GM18498 (cell line): ENCODE measurements at regions not wholly inside any gene's neighbourhood (a gene's known extent, or its start where the extent isn't known, plus 50 kb on each side); places are given as distances from the start of the nearest gene placed in this dataset.

Experiments used
- ATAC-seq: cut with Tn5 transposase; IDR thresholded peaks from one replicate; pipeline ENCODE4 v1.9.1; 2021; ENCODE audit warnings: mild to moderate bottlenecking, moderate library complexity; ENCODE audit not compliant: unreplicated experiment

DNA sequence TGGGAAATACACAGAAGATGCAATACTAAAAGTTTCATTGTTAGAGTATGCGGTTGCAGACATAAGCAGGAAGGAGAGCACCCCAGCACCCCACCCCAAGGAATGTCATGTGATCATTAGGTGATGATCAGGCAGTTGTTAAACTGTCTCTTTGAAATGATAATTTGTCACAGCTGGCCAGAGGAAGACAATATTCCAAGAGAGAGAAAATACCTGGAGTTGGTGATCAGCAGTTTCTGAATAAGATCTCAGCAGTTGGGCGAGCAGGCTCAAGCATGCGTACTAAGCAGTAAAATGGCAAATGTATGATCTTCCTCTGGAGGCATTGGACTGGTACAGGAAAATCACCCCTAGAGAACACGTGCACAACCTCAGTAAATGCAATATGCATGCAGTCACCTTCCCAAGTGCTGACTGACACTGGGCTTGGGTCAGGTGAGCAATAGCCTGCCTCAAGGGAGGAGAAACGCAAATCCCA is 250.1 kb upstream of the MBL2 start:
- ATAC-seq, result no peak

DNA sequence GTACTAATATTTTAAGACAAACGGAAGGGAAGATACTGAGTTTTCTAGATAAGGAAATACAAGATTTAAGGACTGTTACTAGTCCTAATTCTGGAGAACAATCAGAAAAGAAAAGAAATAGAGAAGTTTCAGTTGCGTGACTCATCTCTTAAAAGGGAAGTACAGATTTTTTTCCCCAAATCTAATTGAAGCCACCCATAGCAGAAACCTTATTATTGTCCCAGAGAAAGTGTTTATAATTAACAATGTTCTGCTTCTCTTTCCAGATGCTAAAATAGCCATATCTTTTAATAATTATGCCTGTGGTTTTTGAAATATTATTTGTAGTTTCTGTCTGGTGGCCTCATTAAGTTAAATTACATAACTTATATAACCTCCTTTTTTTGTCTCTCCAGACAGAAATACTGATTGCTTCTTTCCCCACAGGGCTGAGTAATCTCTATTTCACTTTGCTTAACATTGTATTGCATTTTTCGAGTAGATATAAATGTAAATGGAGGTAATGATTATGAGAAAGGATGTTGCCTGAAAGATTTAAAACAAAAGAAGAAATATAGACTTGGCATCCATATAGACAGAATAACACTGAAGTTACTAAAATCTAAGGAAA is 240.7 kb upstream of the MBL2 start:
- ATAC-seq, result no peak

DNA sequence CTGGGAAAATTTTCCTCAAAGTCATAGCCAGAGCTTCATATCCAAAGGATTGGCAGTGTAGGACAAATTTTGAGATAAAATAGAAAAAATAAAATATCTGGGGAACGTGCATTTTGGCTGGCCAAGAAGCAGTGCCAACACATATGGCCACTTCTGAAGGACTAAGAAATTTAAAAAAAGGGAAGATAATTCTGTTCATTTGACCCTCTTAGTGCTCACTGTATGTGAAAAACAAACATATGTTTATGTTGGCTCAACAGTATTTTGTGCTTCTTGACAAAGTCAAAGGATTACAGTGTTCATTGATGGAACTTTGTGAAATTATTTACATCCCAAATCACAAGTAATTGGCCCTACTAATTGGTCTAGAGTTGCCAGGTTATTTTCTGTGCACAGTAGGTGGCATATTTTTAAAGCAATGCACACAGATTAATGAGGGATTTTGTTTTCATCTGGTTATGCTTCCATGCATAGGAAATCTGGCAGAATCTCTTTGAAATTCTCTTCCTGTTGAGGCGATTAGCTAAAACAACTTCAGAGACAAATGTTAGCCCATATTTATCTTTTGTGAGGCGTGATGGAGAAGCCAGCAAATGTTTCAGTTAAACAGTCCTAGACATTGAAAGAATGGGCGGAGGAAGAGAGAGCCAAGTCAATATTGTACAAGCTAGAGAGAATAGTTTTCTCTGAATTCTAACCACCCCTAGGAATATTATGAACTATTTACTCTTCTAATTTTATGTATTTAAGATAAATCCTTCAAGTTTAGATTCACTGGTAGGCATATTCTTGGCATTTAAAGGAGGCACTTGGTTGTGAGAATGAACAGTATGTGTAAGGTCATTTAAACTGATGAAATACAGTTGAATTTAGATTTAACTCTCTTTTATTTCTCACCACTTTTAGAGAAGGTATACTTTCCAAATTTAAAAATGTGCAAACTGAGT is 237.7 kb upstream of the MBL2 start:
- ATAC-seq, result no peak

DNA sequence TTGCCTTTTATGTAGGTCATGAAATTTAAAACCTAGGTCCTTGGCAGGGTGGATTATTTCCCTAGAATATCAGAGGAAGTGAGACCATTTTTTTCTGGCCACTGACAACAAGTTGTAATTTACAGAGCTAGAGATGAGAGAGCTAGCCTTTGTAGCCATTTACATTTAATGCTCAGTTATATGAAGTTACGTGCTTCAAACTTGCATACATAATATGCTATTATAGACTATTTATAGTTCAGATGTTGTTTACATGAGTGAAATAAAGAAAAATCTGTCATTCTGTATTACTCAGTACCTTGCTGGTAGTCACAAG is 234.9 kb upstream of the MBL2 start:
- no peak for ATAC-seq

DNA sequence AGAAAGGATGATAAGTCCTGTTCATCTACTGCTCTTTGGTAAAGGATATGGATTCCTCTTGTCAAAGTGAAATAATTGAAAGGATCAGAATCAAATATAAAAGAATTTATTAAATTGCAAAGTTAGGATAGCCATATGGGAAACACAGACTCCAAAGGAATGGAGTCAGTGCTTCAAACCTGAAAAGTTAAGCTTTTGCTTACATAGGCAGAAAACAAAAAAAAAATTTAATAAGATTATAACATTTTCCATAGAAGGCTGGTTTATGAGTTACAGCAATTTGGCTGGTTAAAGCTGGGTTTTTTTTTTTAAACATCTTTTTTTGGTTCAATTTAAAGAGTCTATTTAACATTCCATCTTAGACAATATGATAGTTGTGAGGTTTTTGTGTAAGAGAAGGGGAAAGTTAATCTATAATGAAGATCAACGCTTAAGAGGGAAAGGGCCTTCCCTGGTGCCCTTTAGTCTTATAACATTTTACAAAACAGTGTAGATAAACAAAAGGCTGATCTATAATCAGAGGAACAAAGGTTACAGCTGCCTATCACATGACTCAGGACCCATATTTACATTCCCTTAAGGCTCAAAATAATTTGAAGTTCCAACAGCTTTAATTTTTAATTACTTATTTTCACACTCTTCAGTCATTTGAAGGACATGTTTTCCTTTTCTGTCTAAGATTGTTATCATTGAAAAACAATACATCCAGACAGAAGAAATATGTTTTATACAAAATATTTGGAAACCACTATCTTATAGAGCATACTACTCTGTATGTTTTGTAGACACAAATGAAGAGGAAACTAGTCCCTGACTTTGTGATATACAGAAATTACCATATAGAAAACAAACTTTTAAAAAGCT is 234.3 kb upstream of the MBL2 start:
- no peak for ATAC-seq

DNA sequence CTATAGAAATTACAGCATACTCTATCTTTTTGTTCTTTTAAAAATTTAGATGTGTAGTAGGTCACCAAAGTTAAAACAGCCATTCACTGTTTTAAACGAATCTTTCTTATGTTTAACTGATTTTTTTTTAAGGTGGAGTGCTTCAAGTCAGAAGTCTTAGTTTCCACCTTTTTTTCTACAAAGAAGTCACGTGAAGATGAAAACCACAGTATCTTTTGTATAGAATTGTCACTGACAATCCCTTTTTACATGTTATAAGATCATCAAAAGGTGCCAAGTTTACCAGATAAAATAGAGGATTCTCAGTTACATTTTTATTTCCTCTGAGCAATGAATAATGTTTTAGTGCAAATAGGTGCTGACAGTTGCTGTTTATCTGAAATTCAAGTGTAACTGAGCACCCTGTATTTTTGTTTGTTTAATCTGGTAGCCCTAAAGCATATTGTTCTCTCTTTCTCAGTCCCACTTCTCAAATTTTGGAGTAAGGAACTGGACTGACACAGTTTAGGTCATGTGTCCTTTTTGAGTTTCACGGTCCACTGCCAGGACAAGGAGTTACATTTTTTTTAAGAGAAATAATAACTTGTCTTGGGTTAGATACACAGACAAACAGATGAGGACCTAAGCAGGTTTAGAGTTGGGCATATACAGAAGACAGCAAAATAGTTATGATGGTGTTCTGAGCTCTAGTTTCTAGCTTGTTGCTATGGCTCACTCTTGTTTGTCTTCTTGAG is 233.2 kb upstream of the MBL2 start:
- ATAC-seq, result no peak

DNA sequence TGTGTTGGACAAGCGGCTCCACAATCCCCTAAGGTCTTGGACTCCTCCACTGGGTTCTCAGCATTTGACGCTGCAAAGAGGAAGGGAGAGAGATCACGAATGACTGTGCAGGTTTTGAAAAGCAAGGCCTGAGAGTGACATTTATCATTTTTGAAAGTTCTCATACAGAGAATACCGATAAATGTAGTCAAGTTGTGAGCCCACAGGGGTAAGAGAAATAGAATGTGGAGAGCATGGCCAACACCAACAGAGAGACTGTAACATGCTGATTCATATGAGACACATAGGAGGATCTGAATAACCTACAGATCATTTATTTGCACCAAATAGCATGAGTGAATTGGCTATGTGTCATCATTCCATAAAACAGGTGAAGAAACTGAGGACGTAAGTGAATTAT is 230.5 kb upstream of the MBL2 start:
- ATAC-seq, result no peak

DNA sequence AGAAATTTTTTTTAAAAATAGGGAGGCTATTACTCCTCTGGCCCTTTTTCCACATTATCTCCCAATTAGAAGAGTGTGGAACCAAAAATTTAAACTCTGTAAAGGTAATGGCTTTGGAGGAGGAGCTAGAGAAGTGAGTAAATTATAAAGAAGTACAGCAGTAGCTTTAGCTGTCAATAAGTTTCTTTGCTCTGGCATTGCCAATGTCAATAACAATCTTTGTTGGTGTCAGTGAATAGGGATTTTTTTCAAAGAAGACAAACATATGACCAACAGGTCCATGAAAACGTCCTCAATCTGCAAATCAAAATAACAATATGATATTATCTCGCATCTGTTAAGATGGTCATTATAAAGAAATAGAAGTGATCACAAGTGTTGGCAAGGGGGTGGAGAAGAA is 227.1 kb upstream of the MBL2 start:
- no peak for ATAC-seq

DNA sequence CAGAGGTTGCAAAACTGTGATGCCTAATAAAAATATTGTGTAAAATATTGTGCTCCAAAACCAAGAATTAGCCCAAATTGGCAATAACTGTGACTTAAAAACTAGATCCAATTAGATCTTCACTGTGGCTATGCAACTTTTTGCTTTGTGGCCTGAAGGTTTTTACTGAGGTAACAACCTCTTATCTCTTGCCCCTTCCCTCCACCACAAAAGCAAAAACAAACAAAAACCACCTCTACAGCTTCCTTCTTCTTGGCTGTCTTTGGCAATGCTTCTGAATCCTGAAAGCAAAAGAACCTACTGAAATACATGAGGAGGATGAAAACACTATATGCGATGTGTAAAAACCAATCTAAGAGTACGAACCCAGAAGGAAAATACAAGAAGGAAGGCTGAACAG is 226.7 kb upstream of the MBL2 start:
- ATAC-seq, result no peak

DNA sequence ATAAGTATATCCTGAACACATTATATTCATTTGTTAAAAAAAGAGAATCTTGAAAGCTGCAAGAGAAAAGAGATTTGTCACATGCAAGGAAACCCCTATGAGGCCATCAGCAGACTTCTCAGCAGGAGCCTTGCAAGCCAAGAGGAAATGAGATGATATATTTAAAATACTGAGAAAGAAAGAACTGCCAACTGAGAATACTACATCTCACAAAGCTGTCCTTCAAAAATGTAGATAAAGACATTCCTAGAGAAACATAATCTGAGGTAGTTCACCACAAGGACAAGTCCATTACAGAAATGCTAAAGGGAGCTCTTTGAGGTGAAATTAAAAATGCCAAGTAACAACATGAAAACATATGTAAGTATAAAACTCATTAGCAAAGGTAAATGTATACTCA is 224.4 kb upstream of the MBL2 start:
- ATAC-seq, result no peak

DNA sequence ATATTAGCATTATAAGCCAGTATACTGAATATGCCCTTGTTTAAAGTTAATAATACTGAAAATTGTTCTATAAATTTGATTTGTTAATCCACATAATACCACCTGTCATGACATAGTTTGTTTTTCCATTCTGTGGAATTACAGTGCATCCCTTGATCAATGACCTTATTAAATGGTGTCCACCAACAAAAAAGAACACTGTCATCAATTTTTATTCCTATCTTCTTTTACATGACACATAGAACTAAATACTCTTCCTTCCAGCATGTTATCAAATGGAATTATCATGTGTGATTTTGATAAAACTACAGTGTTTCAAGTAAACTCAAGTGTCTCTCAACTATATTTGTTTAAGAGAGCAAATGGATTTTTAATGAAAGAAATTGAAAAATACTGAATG is 221.8 kb upstream of the MBL2 start:
- no peak for ATAC-seq

DNA sequence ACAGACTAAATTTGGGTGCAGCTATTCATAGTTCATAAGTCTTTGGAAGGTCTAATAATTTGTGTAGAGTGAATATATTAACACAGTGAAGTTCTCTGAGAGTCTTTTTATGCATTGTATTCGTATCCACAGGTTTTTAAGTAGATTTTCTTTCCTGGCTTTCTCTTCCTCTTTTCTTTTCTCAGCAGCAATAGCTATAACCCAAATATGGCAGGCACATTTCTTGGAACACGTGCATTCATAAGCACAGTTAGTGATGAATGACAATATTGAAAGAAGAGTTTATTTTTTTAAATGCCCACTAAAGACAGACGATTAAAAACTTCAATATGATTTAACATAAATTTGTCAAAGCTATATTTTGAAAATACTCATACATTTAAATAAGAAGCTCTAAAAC is 220.5 kb upstream of the MBL2 start:
- no peak for ATAC-seq

DNA sequence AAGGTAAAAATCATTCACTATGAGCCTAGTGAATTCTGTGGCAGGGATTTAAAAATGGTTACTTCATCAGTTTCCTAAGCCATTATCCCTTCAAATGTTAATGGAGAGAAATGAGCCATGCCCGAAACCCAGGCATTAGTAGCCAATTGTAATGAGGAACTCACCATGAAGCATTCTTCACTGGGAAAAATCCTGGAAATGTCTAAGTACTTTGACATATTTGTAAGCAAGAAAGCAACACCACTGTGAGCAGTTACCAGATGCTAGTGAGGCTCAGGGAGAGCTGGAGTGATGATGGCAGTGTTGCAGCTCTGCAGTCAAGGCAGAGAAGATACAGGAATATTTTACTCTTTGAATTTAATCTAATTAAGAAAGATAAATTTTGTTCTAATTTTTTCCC is 220.0 kb upstream of the MBL2 start:
- no peak for ATAC-seq

DNA sequence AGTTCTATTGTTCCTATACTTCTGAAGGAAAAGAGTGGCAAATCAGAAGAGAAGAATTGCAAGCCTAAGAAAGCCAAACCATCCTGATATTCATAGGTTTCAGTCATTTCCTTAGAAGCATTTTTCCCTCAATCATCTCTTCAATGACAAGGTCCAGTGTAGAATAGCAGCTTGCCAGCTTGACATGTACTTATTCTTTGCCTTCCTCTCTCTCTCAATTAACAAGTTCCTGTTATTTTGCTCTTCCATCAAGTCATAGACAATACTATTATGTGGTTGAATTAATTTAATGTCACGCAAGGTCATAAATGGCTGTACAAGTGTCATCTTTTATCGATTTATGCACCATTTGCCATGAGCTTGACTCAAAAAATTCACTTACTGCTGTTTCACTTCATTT is 216.3 kb upstream of the MBL2 start:
- ATAC-seq, result no peak

DNA sequence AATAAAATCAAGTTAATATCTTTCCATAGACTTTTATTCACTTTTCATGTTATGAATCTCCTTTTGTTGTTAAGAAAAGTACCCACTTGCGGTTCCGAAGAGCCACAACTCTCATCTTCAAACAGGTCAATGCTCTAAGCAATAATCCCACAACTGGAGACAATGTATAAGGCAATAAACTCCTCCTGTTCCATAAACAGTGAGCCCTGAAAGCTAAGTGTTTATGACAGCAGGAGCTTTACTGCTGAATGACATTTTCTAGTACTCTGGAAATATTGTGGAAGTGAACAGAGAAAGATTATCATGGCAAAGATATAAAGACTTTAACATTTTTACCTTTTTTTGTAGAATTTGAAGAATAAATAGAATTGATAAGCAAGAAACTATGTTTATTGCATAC is 213.5 kb upstream of the MBL2 start:
- no peak for ATAC-seq

DNA sequence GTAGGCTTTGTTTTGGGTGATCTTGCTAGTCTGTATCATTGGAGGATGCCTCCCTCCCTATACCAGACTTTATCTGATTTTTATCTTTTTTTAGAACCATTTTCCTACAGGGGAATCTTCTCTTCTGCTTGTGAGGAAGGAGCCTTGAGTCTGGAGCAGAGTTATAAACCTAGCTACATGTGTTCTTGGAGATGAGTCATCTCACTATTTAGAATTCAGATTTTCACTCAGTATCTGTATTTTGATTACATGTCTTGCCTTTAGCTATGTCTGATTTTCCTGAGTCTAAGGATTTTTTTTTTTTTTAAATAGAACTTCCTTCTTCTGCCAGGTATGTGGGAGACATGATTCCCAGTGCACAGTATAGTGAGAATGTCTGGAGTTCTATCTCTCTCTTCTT is 211.6 kb upstream of the MBL2 start:
- no peak for ATAC-seq

DNA sequence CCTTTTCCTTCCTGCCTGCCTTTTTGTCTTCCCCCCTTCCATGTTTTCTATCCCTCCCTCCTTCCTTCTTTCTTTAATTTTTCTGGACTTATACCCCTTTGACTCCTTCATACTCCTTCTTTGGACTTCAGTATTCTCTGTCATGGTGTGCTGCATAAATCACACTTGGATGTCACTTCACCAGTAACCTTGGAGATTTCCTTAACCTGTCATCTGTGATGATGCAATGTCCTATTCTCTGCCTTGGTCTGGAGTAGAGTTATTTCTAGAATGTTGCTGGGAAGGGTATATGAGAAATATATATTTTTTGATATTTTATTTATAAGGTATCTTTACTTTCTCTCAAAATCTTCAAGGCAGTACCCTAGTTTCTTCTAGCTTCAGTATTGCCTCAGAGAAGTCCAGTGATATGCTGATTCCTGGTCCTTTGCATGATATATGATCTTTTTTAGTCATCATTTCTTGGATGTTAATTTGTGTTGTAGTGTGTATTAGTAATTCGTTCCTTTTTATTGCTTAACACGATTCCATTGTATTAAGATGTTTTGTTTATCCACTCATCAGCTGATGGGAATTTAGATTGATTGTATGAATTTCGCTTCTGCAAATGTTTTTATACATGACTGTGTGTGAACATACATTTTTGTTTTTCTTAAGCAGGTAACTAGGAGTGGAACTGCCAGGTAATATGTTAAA is 206.9 kb upstream of the MBL2 start:
- ATAC-seq, result no peak

DNA sequence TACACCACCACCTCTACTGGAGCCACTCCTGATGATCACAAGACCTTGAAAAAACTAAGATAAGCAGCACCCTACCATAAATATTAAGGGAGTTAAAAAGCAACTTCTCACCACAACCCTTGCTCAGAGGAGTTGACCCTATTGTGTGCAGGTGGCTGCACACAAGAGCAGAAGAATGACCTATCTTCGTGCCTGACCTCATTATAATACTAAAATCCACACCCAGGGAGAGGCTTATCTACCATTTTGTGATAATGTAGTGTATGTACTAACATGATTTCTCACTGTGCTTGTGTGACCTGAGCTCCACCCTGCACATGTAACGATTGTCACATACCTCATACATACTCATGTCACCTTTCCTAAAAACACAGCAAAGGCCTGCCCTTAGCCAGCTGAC is 205.0 kb upstream of the MBL2 start:
- no peak for ATAC-seq

DNA sequence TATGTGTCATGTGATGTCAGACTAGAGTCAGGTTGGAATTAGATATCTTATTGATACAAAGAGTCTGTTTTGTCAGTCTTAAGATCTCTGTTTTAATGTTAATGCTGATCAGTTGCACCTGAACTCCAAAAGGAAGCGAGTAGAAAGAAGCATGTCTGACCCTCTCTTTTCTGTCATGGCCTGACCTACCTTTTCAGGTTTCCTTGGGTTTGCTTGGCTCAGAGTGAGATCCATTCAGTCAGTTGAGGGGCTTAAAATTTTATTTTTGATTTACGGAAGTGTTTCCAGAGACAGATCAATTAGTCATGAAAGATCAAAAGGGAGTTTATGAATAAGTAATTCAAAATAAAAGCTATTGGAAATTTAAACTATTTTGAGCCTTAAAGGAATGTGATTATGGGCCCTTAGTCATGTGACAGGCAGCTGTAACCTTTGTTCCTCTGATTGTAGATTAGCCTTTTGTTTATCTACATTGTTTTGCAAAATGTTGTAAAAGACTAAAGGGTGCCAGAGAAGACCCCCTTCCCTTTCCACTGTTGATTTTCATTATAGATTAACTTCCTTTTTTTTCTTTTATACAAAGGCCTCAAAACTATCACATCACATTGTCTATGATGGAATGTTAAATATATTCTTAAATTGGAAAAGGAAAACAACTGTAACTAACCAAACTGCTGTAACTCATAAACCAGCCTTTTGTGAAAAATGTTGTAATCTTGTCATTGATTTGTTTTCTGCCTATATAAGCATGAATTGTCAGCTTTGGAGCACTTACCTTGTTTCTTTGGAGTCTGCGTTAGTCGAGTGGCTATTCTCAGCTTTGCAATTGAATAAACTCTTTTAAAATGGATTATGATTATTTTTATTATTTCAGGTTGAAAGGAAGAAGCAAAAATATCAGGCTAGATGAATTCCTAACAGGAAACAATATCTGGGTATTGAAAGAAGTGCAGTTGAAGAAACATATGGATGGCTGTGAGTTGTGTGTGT is 195.5 kb upstream of the MBL2 start:
- no peak for ATAC-seq
